ENCODE measurements at regions not wholly inside any gene's neighbourhood (a gene's known extent, or its start where the extent isn't known, plus 50 kb on each side); places are given as distances from the start of the nearest gene placed in this dataset.
A peak's percentile ranks its signal among the peaks of the same experiment; 100 is the strongest.

DNA sequence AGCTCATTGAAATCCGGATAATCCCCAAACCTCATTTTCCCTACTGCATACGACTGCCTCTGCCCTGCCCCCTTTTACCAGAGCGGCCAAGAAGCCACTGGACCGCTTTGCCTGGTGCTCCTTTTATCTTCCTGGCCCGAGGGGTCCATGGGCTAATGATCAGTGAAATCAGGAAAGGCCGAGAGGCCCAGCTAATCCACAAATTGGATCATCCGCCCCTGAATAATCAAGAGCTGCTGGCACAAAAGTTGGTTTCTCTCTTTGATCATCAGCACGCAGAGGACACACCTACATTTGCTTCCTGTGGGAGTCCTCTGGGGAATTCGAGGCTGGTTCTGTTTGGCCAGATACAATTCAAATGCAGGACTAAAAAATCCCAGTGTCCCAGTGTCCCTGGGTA is 144.5 kb downstream of the INSIG2 start:
- no peak for DNase-seq (ENCODE audit: low spot score)

DNA sequence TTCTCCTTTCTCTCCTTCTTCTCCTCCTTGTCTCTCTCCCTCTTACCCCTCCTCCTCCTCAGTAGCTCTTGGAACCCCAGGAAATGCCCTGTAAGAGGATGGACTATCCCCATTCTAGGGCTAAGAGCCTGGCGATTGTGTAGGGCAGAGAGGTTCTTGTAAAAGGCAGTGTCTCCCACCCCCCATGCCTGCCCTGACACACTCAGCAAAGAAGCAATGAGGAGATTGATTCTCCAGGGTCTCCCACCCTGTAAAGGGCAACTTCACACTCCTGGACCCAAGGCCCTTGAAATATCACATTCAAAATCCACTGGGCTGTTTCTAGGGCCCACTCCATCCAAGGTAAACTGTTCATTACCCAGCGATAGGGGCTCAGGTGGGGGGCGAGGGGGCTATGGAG is 144.1 kb downstream of the INSIG2 start:
- DNase-seq (ENCODE audit: low spot score): no peak

DNA sequence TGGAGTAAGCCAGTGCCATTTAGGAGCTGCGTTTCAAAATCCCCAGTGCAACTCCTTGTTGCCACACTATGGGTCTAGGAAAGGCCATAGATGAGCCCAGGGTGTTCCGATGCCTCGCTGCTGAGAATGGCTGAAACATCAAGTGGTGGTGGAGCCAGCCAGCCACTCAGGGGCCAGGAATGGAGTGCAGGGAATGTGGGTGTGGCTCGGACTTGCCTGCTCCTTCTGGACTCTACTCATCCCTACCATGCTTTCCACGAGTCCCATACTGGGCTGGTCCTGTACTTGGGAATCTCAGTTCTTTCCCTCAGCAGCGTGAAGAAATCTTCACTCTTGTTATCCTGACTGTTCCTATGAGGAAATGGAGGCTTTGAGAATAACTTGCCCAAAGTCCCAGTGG is 143.5 kb downstream of the INSIG2 start:
- no peak for DNase-seq (ENCODE audit: low spot score)

DNA sequence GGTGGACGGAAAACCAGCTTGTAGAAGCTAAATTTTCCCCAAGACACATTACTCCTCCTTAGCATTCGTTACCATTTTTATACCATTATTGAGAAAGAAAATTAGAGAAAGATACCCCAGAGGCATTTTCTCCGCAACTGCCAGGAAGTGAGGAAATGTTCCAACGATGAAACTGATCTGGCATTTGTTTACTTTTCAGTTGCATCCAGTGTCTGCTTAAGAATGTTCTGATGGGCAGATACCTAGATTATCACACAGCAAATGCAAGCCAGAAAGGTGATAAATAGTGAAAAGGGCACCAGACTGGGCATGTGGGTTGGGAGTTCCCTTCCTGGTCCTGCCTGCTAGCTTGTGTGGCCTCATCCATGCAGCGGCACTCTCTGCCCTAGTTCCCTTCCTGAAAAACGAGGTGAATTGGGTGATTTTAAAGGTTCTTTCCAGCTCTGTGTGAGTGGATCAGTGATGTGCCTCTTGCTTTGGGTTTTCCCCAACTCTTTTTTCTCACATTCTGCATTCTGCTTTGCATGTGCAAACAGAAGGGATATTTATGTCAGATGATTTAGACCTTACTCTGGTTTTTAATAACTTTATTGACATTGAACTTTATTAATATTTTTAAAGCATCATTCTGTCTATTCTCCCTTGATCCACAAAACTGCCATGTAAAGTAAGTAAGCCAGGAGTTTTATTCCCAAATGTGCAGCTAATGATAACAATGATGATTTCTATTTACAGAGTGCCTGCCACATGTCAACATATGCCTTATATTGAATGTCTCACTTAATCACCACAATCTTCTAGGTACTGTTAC is 139.6 kb downstream of the INSIG2 start:
- no peak for DNase-seq (ENCODE audit: low spot score)

DNA sequence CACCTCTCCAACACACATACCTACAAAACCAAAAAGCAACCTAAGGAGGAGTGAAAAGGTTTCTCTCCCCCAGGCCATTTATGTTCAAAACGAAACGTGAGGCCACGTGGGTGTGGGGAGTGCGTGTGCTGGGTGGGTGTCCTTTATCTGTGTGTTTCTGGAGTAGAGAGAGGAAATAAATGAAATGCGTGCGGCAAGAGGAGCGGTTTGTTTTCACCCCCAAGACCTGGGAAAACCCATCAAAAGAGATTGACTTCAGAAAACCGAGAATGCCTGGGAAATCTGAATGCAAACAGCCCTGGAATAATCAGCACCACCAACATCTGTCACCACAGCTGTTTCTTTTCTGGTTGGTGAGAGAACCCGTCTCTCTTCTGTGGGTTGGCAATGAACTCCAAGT is 137.4 kb downstream of the INSIG2 start:
- no peak for DNase-seq (ENCODE audit: low spot score)

DNA sequence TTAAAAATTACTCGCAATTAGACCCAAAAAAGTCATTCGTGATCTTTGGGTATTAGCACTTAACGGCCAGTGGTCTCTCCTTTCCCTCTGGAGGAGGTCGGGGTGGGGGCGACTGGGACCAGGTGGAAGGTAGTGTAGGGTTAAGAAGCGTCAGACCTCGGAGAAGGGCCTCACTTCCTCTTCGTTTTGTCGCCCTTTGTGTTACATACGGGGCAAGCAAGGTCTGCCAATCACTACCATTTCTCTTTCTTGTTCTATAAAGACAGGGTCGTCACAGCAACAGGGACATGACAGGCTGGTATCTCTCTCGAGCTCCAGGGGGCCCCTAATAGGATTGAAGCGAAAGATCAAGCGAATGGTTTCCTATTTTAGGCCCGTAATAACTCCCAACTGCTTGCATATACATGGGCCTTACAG is 136.6 kb downstream of the INSIG2 start:
- no peak for DNase-seq (ENCODE audit: low spot score)

DNA sequence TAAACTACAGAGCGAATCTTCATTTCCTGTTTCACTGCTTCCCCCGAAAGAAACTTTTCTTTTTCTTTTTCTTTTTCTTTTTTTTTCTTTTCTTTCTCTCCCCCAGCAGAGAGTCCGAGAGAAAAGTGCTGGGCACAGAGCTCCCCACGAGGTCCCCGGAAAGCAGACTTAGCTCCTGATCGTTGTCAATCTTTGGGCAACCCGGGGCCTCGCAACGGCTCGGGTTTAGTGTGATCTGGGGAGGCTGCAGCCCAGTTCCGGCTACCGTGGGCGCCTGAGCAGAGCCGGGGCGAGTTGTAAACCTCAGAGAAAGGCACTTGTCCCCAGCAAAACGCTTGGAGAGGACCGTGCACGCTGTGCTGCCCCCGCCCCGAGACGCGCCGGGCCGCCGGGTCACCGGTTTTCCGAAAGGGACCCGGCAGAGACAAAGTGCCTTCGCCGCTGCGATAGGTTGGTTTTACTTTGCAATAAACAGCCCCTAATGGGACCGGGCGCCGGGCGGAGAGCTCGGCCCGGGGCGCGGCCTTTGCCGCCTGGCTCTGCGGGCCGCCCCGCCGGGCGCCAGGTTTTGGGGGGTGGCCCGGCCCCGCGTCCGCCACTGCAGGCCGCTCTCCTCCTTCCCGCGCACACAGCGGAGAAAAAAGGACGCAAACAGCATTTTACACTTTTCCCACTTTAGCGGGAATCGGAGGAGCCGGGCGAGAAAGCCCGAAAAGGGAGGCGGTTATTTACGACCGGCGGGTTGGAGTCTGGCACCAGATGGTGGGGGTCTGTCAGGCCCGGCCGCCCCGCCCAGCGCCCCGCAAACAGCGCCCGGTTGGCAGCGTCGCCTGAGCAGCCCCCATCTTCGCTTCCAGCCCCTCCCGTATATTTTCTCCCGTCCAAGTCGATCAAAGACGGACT is 136.0 kb downstream of the INSIG2 start:
- peak; percentile 28 for DNase-seq (ENCODE audit: low spot score)

DNA sequence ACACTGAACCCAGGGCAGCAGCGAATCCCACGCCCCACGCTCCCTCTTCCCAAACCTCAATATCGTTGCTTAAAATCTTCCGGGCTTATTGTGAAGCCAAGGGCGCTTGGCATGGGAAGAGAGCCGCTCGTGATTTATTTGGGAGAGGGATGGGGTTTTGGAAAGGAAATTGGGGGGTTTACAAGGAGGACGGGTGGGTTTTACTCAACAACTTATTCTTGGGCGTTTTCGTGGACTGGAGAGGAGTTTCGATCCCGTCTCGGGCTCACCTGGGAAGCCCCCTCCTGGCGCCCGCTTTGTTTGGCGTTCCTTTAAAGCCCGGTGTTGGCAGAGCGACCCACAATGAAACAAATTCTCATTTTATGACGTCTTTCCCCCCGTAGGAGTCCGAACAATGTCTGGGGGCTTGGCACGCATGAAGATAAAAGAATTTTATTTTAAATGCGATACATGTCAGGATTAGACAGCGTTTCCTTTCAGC is 135.3 kb downstream of the INSIG2 start:
- DNase-seq (ENCODE audit: low spot score): no peak

- DNase-seq (ENCODE audit: low spot score): no peak
Measured at GRCh38 chr2:118222672-118223421, 134.6 kb downstream of the INSIG2 start.

GRCh38 chr2:118222273-118222594 is 134.0 kb downstream of the INSIG2 start:
- no peak for DNase-seq (ENCODE audit: low spot score)

DNA sequence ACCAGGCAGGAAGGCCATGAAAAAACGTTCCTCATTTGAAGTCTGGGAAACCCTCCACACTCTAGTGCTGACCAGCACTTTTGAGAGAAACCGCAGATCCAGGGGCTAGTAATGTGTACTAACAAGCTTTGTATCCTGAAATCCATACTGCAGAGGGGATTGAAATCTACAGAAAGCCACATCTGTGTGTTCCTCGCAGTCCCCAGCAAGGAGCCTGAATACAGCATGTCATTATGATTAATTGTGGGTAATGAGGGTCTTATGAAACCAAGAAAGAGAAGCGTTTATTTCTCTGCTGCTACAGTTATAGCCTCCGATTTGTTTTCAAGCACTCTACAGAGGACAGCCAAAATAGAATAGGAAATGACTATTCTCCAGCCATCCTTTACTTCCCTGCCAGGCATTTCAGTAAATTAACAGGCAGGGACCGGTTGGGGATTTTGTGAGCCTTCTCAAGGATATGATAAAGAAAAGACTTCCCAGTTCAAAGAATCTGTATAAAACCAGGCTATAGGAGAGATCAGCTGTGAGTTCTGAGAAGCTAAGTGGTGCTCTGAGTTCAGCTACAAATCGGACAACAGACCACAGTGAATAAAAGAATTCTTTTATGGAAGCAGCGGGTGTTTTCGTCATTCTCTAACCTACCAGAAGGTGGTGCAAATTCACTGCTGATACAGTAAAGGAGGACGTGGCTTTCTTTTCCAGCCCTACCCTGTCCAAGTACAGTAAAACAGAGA is 133.4 kb downstream of the INSIG2 start:
- DNase-seq (ENCODE audit: low spot score): peak; percentile 65

GRCh38 chr2:118219611-118220010 is 131.3 kb downstream of the INSIG2 start:
- no peak for DNase-seq (ENCODE audit: low spot score)

- no peak for DNase-seq (ENCODE audit: low spot score)
Measured at GRCh38 chr2:118216224-118216623, 128.0 kb downstream of the INSIG2 start.

DNA sequence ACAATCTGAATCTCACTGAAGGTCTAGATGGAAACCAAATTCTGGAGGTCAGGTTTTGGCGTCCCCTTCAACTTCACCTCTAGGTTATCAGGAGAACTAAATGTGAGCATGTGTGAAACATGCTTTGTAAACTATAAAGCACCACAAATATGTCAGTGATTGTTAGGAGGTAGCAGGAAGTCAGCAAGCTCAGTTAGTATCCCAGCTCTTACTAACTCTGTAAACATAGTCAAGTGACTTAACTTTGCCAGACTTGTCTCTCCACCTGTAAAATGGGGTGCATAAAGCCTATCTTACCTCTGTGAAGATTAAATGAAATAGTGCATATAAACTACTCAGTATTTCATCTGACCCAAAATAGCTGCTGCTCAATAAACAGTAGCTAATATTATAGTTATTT is 121.5 kb downstream of the INSIG2 start:
- no peak for DNase-seq (ENCODE audit: low spot score)

DNA sequence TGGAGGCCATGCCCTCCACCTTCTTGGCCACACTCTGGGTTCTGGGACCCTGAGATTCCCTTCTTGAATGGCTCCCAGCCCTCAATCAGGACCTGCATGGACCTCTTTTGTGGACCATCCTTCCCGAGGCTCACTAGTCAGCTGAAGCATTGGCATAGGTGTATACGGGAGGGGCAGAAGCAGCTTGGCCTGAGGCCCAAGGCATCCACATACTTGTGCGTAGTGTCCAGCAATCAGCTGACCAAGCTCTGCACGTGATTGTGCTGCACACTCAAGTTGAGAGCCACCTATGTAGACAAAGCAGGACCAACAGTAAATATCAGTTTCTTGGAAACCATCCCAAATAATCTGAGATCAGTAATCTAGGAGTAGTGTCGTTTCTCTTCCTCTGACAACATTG is 119.6 kb downstream of the INSIG2 start:
- DNase-seq (ENCODE audit: low spot score): no peak

GRCh38 chr2:118202707-118203303 is 114.5 kb downstream of the INSIG2 start:
- DNase-seq (ENCODE audit: low spot score): peak; percentile 31

DNA sequence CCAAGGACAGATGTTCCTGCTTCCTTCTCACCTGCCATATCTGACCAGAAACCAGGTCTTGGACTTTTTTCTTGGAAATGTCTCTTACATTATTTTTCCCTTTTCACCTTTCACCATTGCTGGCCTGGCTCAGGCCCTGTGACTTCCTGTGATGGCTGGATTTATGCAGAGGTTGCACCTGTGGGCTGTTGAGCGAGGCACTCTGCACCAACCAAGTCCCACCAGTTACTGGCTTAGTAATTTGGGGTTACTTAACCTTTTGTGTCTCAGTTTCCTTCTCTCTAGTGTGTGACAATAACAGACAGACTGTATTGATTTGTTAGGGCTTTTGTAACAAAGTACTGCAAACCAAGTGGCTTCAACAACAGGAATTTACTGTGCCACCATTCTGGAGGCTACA is 110.0 kb downstream of the INSIG2 start:
- no peak for DNase-seq (ENCODE audit: low spot score)

- no peak for DNase-seq (ENCODE audit: low spot score)
Measured at GRCh38 chr2:118197011-118197675, 108.9 kb downstream of the INSIG2 start.

DNA sequence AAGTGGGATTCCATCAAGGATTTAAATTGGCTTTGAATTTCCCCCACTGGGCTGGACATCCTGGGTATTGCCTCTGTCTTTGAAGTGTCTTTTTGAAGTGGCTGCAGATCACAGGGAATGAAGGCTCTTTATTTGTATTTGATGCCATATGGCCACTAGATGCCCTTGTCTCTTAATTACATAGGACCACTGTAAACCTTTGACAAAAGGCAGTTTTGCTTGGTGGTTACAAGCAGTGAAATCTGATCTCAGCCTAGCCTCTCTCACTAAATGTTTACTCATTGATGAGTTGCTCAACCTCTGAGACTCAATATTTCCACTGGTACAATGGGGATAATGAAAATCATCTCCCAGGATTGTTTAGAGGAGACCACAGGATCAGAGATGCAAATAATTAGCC is 102.2 kb downstream of the INSIG2 start:
- DNase-seq (ENCODE audit: low spot score): no peak

DNA sequence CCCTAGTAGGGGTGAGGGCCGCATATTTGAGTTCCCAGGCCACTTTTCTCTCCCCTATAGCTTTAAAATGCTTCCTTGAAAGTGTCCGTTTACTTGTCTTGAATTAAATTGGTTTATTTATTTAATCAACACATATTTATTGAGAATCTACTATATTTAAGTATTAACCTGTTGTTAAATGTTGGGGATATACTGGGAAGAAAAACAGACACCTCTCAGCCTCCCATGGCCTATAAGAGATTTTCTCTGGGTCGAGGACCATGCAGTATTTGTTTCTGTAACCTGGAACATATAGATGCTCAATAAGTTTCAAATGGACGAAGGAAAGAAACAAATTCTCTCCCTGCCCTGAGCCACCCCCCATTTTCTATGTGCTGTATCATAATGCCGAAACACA is 98.6 kb downstream of the INSIG2 start:
- no peak for DNase-seq (ENCODE audit: low spot score)
